ENCODE measurements at regions not wholly inside any gene's neighbourhood (a gene's known extent, or its start where the extent isn't known, plus 50 kb on each side); places are given as distances from the start of the nearest gene placed in this dataset.

DNA sequence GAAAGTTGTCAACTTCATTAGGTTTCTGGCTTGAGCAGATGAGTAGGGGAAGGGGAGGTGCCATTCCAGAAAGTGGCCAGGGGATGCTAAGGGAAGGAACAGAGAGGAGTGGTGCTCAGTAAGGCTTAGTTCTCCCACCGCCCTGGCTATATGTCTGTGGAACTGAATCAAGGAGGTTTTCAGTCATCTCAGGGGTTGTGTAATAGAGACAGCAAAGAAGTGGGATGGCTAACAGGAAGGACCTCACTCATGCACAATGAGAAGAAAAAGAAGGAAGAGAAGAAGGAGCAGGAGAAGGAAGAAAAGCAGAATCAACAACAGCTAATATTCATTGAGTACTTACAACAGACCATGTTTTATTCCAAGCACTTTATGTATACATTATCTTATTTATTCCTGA lies 368.7 kb downstream of the MID1IP1 start:
- H3K36me3 ChIP-seq = no peaks in the 10 kb centered on the region

DNA sequence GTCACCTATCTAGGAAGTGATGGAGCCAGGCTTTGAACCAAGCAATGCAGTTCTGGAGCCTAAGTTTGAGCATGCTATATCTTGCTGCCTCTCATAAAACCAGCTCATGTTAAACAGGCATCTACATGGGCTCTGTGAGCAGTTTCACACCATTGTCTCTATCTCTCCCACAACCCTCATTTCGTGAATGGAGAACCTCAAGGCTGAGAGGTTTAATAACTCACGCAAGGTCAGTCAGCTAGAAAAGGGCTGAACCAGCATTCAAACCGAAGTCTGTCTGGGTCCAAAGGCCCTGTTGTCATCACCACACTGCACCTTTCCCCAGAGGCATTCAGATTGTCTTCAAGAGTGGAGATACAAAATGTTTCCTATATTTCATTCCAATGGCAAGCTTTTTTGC lies 369.2 kb downstream of the MID1IP1 start:
- H3K9me3 ChIP-seq = no peaks in the 10 kb centered on the region
- H3K4me1 ChIP-seq = peaks cover 4 to 13% (median 7%) of the 10 kb centered on the region in 4 donors
- no peaks in the 10 kb centered on the region for H3K27me3 ChIP-seq
- in situ Hi-C loops (cut with MboI; ENCODE audit: low pct_ligation_motif_present in 1 of 4, low pct_unique_long_range_greater_than_20kb in 1 of 4, low sequenced_read_pairs in 3 of 4) = loop anchor here in 1 of 4 donors (25.0 kb wide), 1 partner anchor 408 kb away; no protein-coding TSS in a partner anchor
- no peak for DNase-seq
- no peaks in the 10 kb centered on the region for H3K36me3 ChIP-seq
- H3K27ac ChIP-seq = no peak overlapping the region
- intact Hi-C loops (cut with DNase I; ENCODE audit: low total_unique reads) = no loop called here
- no peak overlapping the region for H3K4me3 ChIP-seq
- no peak for TF ChIP-seq POLR2AphosphoS5 (IDR thresholded peaks at IDR 0.05)
- TF ChIP-seq, protein P1, sequence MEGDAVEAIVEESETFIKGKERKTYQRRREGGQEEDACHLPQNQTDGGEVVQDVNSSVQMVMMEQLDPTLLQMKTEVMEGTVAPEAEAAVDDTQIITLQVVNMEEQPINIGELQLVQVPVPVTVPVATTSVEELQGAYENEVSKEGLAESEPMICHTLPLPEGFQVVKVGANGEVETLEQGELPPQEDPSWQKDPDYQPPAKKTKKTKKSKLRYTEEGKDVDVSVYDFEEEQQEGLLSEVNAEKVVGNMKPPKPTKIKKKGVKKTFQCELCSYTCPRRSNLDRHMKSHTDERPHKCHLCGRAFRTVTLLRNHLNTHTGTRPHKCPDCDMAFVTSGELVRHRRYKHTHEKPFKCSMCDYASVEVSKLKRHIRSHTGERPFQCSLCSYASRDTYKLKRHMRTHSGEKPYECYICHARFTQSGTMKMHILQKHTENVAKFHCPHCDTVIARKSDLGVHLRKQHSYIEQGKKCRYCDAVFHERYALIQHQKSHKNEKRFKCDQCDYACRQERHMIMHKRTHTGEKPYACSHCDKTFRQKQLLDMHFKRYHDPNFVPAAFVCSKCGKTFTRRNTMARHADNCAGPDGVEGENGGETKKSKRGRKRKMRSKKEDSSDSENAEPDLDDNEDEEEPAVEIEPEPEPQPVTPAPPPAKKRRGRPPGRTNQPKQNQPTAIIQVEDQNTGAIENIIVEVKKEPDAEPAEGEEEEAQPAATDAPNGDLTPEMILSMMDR (IDR thresholded peaks at IDR 0.05) = no peak
- no peak for TF ChIP-seq EP300 (IDR thresholded peaks at IDR 0.05; ENCODE audit: low read depth)
- TF ChIP-seq POLR2A (IDR thresholded peaks at IDR 0.05) = no peak
- 78% methylated on average over 3 of the region's 3 CpGs; no CpG with 5 or more reads in 1 of the 2 donors for WGBS, 2 donors (ENCODE audit: low coverage in 1 of 2)

More for the DNA sequence above, 368.7 kb downstream of the MID1IP1 start:
- Histone ChIP-seq H3K9me3 (no peaks in the 10 kb centered on the region), H3K27ac (no peak overlapping the region), H3K4me1 (peaks cover 0 to 8% (median 3%) of the 10 kb centered on the region in 4 donors), H3K27me3 (no peaks in the 10 kb centered on the region), H3K4me3 (no peak overlapping the region)
- intact Hi-C loops (cut with DNase I; ENCODE audit: low total_unique reads) = no loop called here
- TF ChIP-seq, protein P1 (IDR thresholded peaks at IDR 0.05) = no peak
- TF ChIP-seq POLR2A (IDR thresholded peaks at IDR 0.05) = no peak
- no peak for TF ChIP-seq POLR2AphosphoS5 (IDR thresholded peaks at IDR 0.05)
- no peak for TF ChIP-seq EP300 (IDR thresholded peaks at IDR 0.05; ENCODE audit: low read depth)
- DNase-seq = no peak
- WGBS, 2 donors (ENCODE audit: low coverage in 1 of 2) = 92% methylated on average over 1 of the region's 1 CpG; no CpG with 5 or more reads in 1 of the 2 donors
- in situ Hi-C loops (cut with MboI; ENCODE audit: low pct_ligation_motif_present in 1 of 4, low pct_unique_long_range_greater_than_20kb in 1 of 4, low sequenced_read_pairs in 3 of 4) = loop anchor here in 1 of 4 donors (25.0 kb wide), 1 partner anchor 408 kb away; no protein-coding TSS in a partner anchor

DNA sequence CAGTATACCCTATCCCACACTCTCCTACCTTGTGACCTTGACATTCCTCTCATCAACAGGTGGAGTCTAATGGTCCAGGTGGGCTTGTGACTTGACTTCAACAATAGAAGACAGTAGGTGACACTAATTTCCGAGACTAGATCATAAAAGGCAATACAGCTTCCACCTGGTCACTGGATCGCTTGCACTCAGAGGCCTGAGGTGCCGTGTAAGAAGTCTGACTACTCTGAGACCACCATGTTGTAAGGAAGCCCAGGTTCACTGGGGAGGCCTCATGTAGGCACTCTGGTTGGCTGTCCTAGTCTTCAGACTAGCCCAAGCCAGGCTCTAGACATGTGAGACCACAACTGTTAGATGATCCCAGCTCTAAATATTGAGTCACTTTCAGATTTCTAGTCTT lies 370.4 kb downstream of the MID1IP1 start:
- in situ Hi-C loops (cut with MboI; ENCODE audit: low pct_ligation_motif_present in 1 of 4, low pct_unique_long_range_greater_than_20kb in 1 of 4, low sequenced_read_pairs in 3 of 4) = loop anchor here in 1 of 4 donors (25.0 kb wide), 1 partner anchor 409 kb away; no protein-coding TSS in a partner anchor
- Histone ChIP-seq H3K9me3 (no peaks in the 10 kb centered on the region), H3K4me1 (peaks cover 5 to 16% (median 9%) of the 10 kb centered on the region in 4 donors), H3K4me3 (no peak overlapping the region), H3K36me3 (no peaks in the 10 kb centered on the region), H3K27me3 (no peaks in the 10 kb centered on the region), H3K27ac (no peak overlapping the region)
- intact Hi-C loops (cut with DNase I; ENCODE audit: low total_unique reads) = no loop called here
- TF ChIP-seq POLR2A (IDR thresholded peaks at IDR 0.05) (no peak), EP300 (IDR thresholded peaks at IDR 0.05; ENCODE audit: low read depth) (no peak), POLR2AphosphoS5 (IDR thresholded peaks at IDR 0.05) (no peak)
- TF ChIP-seq, protein P1 (IDR thresholded peaks at IDR 0.05) = no peak
- DNase-seq = no peak
- 83% methylated on average over 3 of the region's 3 CpGs; no CpG with 5 or more reads in 1 of the 2 donors for WGBS, 2 donors (ENCODE audit: low coverage in 1 of 2)

DNA sequence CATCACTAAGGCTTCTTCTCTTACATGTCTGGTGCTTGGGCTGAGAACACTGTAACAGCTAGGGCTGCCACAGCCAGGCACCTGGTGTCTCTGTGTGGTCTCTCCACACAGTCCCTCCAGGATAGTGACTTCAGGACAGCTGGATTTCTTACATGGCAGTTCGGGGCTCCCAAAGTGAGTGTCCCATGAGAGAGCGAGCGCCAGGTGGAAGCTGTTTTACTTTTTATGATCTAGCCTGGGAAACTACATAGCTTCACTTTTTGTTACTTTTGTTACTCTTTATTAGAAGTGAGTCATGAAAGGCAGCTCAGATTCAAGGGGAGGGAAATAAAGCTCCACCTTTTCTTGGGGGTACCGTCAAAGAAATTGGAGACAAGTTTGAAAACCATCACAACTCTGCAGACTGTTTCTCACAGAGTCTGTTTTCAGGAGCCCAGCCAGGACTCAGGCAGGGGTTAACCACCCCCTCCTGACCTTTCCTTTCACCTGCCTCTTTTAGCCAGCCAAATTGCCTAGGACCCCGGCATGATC lies 373.0 kb downstream of the MID1IP1 start:
- Histone ChIP-seq H3K27me3 (no peaks in the 10 kb centered on the region), H3K27ac (peak overlapping the region; percentile 43 to 65 (median 52)), H3K36me3 (no peaks in the 10 kb centered on the region), H3K4me1 (peaks cover 5 to 16% (median 9%) of the 10 kb centered on the region in 4 donors), H3K9me3 (no peaks in the 10 kb centered on the region), H3K4me3 (peak overlapping the region in 1 of 4 donors; percentile 13)
- TF ChIP-seq POLR2A (IDR thresholded peaks at IDR 0.05) (no peak), EP300 (IDR thresholded peaks at IDR 0.05; ENCODE audit: low read depth) (no peak), POLR2AphosphoS5 (IDR thresholded peaks at IDR 0.05) (no peak)
- TF ChIP-seq, protein P1 (IDR thresholded peaks at IDR 0.05) = no peak
- intact Hi-C loops (cut with DNase I; ENCODE audit: low total_unique reads) = no loop called here
- DNase-seq = no peak
- in situ Hi-C loops (cut with MboI; ENCODE audit: low pct_ligation_motif_present in 1 of 4, low pct_unique_long_range_greater_than_20kb in 1 of 4, low sequenced_read_pairs in 3 of 4) = loop anchor here in 1 of 4 donors (25.0 kb wide), 1 partner anchor 412 kb away; no protein-coding TSS in a partner anchor
- WGBS, 2 donors (ENCODE audit: low coverage in 1 of 2) = 64% methylated on average over 5 of the region's 5 CpGs; no CpG with 5 or more reads in 1 of the 2 donors

Data from transverse colon (tissue), 4 donors.